ENCODE measurements at regions not wholly inside any gene's neighbourhood (a gene's known extent, or its start where the extent isn't known, plus 50 kb on each side); places are given as distances from the start of the nearest gene placed in this dataset.

- no peaks in the 10 kb centered on the region for H3K4me1 ChIP-seq (ENCODE audit: control insufficient read depth, insufficient read depth, low read length)
- TF ChIP-seq HIC1 (tag by site-specific recombination; IDR thresholded peaks at IDR 0.05) = no peak
- TF ChIP-seq ZNF416 (tag by site-specific recombination; IDR thresholded peaks at IDR 0.05) = no peak
- TF ChIP-seq EGR2 (tag by site-specific recombination; IDR thresholded peaks at IDR 0.05; ENCODE audit: low read depth) = no peak
- no peak for TF ChIP-seq ZNF561 (tag by site-specific recombination; IDR thresholded peaks at IDR 0.05; ENCODE audit: borderline replicate concordance)
- no peak for TF ChIP-seq ZNF645 (tag by site-specific recombination; IDR thresholded peaks at IDR 0.05)
- no peak for TF ChIP-seq INSM2 (tag by site-specific recombination; IDR thresholded peaks at IDR 0.05)
- no peak for TF ChIP-seq ZBTB17 (tag by site-specific recombination; IDR thresholded peaks at IDR 0.05)
- no peak for TF ChIP-seq TRIM28 (IDR thresholded peaks at IDR 0.05; ENCODE audit: borderline replicate concordance, low read length)
- TF ChIP-seq ZNF473 (tag by site-specific recombination; IDR thresholded peaks at IDR 0.05) = no peak
- TF ChIP-seq ZFP3 (tag by site-specific recombination; IDR thresholded peaks at IDR 0.05; ENCODE audit: low read depth) = no peak
- TF ChIP-seq PBX3 (CRISPR knock-in tag; IDR thresholded peaks at IDR 0.05) = no peak
- TF ChIP-seq ZNF354C (tag by site-specific recombination; IDR thresholded peaks at IDR 0.05; ENCODE audit: borderline replicate concordance, low read depth) = no peak
- no peak overlapping the region for H3K4me3 ChIP-seq (ENCODE audit: low read depth, low read length)
- no peaks in the 10 kb centered on the region for H3K36me3 ChIP-seq (ENCODE audit: control insufficient read depth in 2 of 2, insufficient read depth in 1 of 2, low read length in 2 of 2)
- ChIA-PET POLR2A (no interaction called here), CTCF (interaction anchor here (0.6 kb wide), 1 partner anchor 15 kb away, joined by 3 read pairs; no protein-coding TSS in a partner anchor)
- H3K27ac ChIP-seq (ENCODE audit: extremely low read depth, low read depth, low read length) = no peak overlapping the region
- no peaks in the 10 kb centered on the region for H3K9me3 ChIP-seq (ENCODE audit: control insufficient read depth, insufficient read depth, low read depth, low read length)
These were observed 402.8 kb downstream of the TXNL1 start for GRCh38 chr18:56235481-56236013.

GRCh38 chr18:56235071-56235470 lies 403.3 kb downstream of the TXNL1 start:
- no peaks in the 10 kb centered on the region for H3K36me3 ChIP-seq (ENCODE audit: control insufficient read depth in 2 of 2, insufficient read depth in 1 of 2, low read length in 2 of 2)
- no peak overlapping the region for H3K4me3 ChIP-seq (ENCODE audit: low read depth, low read length)
- H3K27ac ChIP-seq (ENCODE audit: extremely low read depth, low read depth, low read length) = no peak overlapping the region
- ChIA-PET POLR2A (no interaction called here), CTCF (no interaction called here)
- H3K9me3 ChIP-seq (ENCODE audit: control insufficient read depth, insufficient read depth, low read depth, low read length) = no peaks in the 10 kb centered on the region
- no peaks in the 10 kb centered on the region for H3K4me1 ChIP-seq (ENCODE audit: control insufficient read depth, insufficient read depth, low read length)
- TF ChIP-seq, protein P1, sequence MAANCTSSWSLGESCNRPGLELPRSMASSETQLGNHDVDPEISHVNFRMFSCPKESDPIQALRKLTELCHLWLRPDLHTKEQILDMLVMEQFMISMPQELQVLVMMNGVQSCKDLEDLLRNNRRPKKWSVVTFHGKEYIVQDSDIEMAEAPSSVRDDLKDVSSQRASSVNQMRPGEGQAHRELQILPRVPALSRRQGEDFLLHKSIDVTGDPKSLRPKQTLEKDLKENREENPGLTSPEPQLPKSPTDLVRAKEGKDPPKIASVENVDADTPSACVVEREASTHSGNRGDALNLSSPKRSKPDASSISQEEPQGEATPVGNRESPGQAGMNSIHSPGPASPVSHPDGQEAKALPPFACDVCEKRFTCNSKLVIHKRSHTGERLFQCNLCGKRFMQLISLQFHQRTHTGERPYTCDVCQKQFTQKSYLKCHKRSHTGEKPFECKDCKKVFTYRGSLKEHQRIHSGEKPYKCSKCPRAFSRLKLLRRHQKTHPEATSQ (tag by site-specific recombination; IDR thresholded peaks at IDR 0.05) = no peak
- no peak for TF ChIP-seq ZNF843 (tag by site-specific recombination; IDR thresholded peaks at IDR 0.05)
- no peak for TF ChIP-seq KLF9 (tag by site-specific recombination; IDR thresholded peaks at IDR 0.05; ENCODE audit: low read depth)
- no peak for TF ChIP-seq ZNF600 (tag by site-specific recombination; IDR thresholded peaks at IDR 0.05)
- no peak for TF ChIP-seq ZBTB7A (tag by site-specific recombination; IDR thresholded peaks at IDR 0.05; ENCODE audit: low read depth)
- TF ChIP-seq ZNF398 (tag by site-specific recombination; IDR thresholded peaks at IDR 0.05) = no peak
- TF ChIP-seq, protein P2, sequence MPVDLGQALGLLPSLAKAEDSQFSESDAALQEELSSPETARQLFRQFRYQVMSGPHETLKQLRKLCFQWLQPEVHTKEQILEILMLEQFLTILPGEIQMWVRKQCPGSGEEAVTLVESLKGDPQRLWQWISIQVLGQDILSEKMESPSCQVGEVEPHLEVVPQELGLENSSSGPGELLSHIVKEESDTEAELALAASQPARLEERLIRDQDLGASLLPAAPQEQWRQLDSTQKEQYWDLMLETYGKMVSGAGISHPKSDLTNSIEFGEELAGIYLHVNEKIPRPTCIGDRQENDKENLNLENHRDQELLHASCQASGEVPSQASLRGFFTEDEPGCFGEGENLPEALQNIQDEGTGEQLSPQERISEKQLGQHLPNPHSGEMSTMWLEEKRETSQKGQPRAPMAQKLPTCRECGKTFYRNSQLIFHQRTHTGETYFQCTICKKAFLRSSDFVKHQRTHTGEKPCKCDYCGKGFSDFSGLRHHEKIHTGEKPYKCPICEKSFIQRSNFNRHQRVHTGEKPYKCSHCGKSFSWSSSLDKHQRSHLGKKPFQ (tag by site-specific recombination; IDR thresholded peaks at IDR 0.05) = no peak
- TF ChIP-seq ZNF596 (tag by site-specific recombination; IDR thresholded peaks at IDR 0.05) = no peak
- TF ChIP-seq ZBTB17 (tag by site-specific recombination; IDR thresholded peaks at IDR 0.05) = no peak
- no peak for TF ChIP-seq ZFHX2 (tag by site-specific recombination; conservative IDR thresholded peaks at IDR 0.05)
- TF ChIP-seq IKZF3 (tag by site-specific recombination; IDR thresholded peaks at IDR 0.05) = no peak
- TF ChIP-seq ZNF121 (tag by site-specific recombination; IDR thresholded peaks at IDR 0.05) = no peak
- TF ChIP-seq GLI4 (tag by site-specific recombination; IDR thresholded peaks at IDR 0.05) = no peak
- TF ChIP-seq ZNF792 (tag by site-specific recombination; IDR thresholded peaks at IDR 0.05) = no peak
